ENCODE measurements at regions not wholly inside any gene's neighbourhood (a gene's known extent, or its start where the extent isn't known, plus 50 kb on each side); places are given as distances from the start of the nearest gene placed in this dataset.

DNA sequence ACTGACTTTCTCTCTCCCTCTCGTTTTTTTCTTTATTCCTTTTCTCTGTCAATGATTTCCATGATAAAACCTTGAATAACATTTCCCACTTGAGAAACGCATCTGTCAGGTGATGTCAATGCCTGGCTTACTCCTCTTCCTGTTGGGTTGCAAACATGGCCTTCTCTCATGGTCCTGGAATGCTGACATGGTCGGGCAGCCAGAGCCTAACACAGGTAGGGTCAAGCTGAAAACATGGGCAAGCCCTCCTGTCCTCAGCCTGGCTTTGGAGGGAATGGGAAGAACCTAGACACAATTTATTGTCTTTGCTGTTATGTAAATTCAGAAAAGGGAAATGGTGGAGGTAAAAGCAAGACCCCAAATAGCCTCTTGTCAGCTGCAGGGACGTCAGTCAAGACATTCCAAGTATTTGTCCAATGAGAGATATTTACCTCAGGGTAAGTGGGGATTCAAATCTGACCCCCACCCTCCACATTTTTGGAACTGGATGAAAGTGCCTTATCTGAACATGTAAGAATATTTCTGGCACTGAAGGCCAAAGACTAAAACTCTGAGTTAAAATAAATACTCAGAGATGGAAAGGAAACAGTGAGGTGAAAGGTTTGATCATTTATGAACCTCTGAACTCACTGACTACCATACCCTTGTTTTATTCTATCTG, 473.8 kb downstream of the SPRY1 start:
- TF ChIP-seq ZFX (IDR thresholded peaks at IDR 0.05): no peak
- TF ChIP-seq CTCF (conservative IDR thresholded peaks at IDR 0.05): no peak
- no peak overlapping the region for H3K27ac ChIP-seq

- TF ChIP-seq ZFX (IDR thresholded peaks at IDR 0.05): no peak
- no peak for TF ChIP-seq CTCF (conservative IDR thresholded peaks at IDR 0.05)
- no peak overlapping the region for H3K27ac ChIP-seq
Measured at GRCh38 chr4:123871341-123871740, 474.7 kb downstream of the SPRY1 start.

DNA sequence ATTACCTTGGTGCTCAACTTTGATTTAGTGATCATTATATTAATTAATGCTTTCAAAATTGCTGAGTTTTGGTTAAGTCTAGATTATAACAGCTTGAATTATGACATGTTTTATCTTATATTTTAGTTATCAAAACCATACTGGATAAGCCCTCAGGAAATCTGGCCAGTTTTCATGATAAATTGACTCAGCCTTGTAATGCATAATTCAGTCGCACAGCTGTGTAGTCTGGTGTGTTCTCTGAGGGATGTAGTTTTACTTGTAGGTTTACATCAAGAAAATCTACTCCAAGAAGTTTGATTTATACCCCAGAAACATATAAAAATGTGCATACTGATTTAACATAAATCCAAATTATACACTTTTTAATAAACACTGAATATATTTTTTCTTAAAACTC, 477.5 kb downstream of the SPRY1 start:
- no peak overlapping the region for H3K27ac ChIP-seq
- TF ChIP-seq ZFX (IDR thresholded peaks at IDR 0.05): no peak
- no peak for TF ChIP-seq CTCF (conservative IDR thresholded peaks at IDR 0.05)

DNA sequence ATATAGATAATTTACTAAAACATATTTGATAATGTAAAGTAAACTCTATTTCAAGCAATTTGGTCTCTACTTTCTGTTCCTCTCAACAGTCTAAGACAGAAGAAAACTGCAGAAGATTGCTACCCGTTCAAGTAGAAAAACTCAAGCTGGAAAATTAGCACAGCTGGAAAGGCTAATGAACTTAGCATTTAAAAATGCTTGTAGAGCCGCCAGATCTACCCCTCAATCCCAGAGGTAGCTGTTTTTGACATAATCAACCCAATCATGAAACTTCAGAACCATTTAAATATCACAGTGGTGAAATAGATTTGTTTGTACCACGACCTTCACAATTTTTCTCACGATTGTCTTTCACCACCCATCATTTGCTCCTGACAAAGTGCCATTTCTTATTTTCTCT, 479.5 kb downstream of the SPRY1 start:
- TF ChIP-seq ZFX (IDR thresholded peaks at IDR 0.05) (no peak), CTCF (conservative IDR thresholded peaks at IDR 0.05) (no peak)
- no peak overlapping the region for H3K27ac ChIP-seq

GRCh38 chr4:123876671-123877101, 480.1 kb downstream of the SPRY1 start:
- TF ChIP-seq ZFX (IDR thresholded peaks at IDR 0.05): no peak
- no peak for TF ChIP-seq CTCF (conservative IDR thresholded peaks at IDR 0.05)

DNA sequence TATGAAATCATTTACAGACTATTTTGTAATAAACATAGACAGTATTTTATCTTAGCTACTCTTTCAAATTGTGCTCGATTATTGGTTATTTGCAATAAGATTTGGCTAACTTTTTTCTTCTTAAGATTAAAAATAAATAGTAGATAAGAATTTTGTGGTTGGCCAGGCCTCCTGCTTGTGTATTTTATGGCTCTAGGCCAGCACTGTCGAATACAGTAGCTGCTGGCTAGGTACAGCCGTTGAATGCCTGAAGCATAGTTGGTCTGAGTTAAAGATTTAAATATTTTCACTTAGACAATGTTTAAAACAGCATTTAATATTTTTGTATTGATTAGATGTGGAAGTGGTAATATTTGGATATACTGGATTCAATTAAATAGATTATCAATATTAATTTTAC, 481.0 kb downstream of the SPRY1 start:
- no peak overlapping the region for H3K27ac ChIP-seq
- no peak for TF ChIP-seq CTCF (conservative IDR thresholded peaks at IDR 0.05)
- no peak for TF ChIP-seq ZFX (IDR thresholded peaks at IDR 0.05)

More at GRCh38 chr4:123876671-123877101, 480.1 kb downstream of the SPRY1 start:
- no peak overlapping the region for H3K27ac ChIP-seq

- TF ChIP-seq ZFX (IDR thresholded peaks at IDR 0.05): no peak
- no peak for TF ChIP-seq CTCF (conservative IDR thresholded peaks at IDR 0.05)
- no peak overlapping the region for H3K27ac ChIP-seq
Measured at GRCh38 chr4:123878976-123879375, 482.4 kb downstream of the SPRY1 start.
